WTC11 (cell line): ENCODE measurements at regions not wholly inside any gene's neighbourhood (a gene's known extent, or its start where the extent isn't known, plus 50 kb on each side); places are given as distances from the start of the nearest gene placed in this dataset.

Source experiments
- ATAC-seq: fragments of 200-7000 bp; cut with Tn5 transposase; 2 replicates; pipeline ENCODE4 v1.10.0; 2021; ENCODE audit warnings: mild to moderate bottlenecking, moderate library complexity
- CTCF ChIA-PET: fragments of 300-600 bp; sonication (Branson Sonifier 250); formaldehyde crosslinking; loops from one replicate; lab custom pipeline; 2021; ENCODE audit warnings: antibody characterized with exemption; lab: Charles Lee
- POLR2A ChIA-PET: fragments of 350-600 bp; sonication (Branson Sonifier 250); formaldehyde crosslinking; loops from one replicate; lab custom pipeline; 2021; ENCODE audit warnings: antibody characterized with exemption; lab: Charles Lee
- DNase-seq: peaks from one replicate; pipeline ENCODE4 v3.0.0; 2021; ENCODE audit warnings: low spot score
- H3K27ac Mint-ChIP-seq: 2 replicates; pipeline ENCODE4 v1.8.0; 2021; ENCODE audit warnings: mixed read lengths
- H3K27me3 Mint-ChIP-seq: 2 replicates; pipeline ENCODE4 v1.8.0; 2021; ENCODE audit warnings: low read depth, mild to moderate bottlenecking, moderate library complexity, mixed read lengths
- H3K36me3 Mint-ChIP-seq: 2 replicates; pipeline ENCODE4 v1.8.0; 2021; ENCODE audit warnings: mixed read lengths
- H3K4me1 Mint-ChIP-seq: 2 replicates; pipeline ENCODE4 v1.8.0; 2022; ENCODE audit warnings: mixed read lengths
- H3K4me3 Mint-ChIP-seq: 2 replicates; pipeline ENCODE4 v1.8.0; 2021; ENCODE audit warnings: mild to moderate bottlenecking, moderate library complexity, mixed read lengths
- H3K9me3 Mint-ChIP-seq: 2 replicates; pipeline ENCODE4 v1.8.0; 2021; ENCODE audit warnings: mixed read lengths
- CBFB ChIP-seq: sonication (generic); formaldehyde crosslinking; IDR thresholded peaks from 2 replicates; pipeline ENCODE4 v1.8.1; 2022; ENCODE audit warnings: mild to moderate bottlenecking, low read depth, missing genetic modification reagents
- CREB1 ChIP-seq: sonication (generic); formaldehyde crosslinking; IDR thresholded peaks from 2 replicates; pipeline ENCODE4 v1.8.0; 2023; ENCODE audit warnings: mild to moderate bottlenecking, missing genetic modification reagents
- EMX1 ChIP-seq: fragments of 250-450 bp; sonication (Bioruptor Pico); IDR thresholded peaks from 2 replicates; pipeline ENCODE4 v1.8.0; 2021; ENCODE audit warnings: mild to moderate bottlenecking
- ETV6 ChIP-seq: sonication (generic); formaldehyde crosslinking; IDR thresholded peaks from 2 replicates; pipeline ENCODE4 v1.8.1; 2022; ENCODE audit warnings: mild to moderate bottlenecking, missing genetic modification reagents
- FOXP1 ChIP-seq: sonication (generic); formaldehyde crosslinking; IDR thresholded peaks from 2 replicates; pipeline ENCODE4 v1.8.0; 2022; ENCODE audit warnings: missing genetic modification reagents, mild to moderate bottlenecking, moderate library complexity, borderline replicate concordance
- GTF2I ChIP-seq: fragments of 250-450 bp; sonication (Bioruptor Pico); conservative IDR thresholded peaks from 2 replicates; pipeline ENCODE4 v1.4.0; 2021; ENCODE audit warnings: mild to moderate bottlenecking
- HMGA2 ChIP-seq: fragments of 250-450 bp; sonication (Bioruptor Pico); IDR thresholded peaks from 2 replicates; pipeline ENCODE4 v1.4.0; 2021; ENCODE audit warnings: mild to moderate bottlenecking, moderate library complexity
- JAZF1 ChIP-seq: fragments of 250-450 bp; sonication (Bioruptor Pico); IDR thresholded peaks from 2 replicates; pipeline ENCODE4 v1.9.0; 2021; ENCODE audit warnings: moderate library complexity, mild to moderate bottlenecking, inconsistent platforms
- KAT7 ChIP-seq: sonication (generic); formaldehyde crosslinking; IDR thresholded peaks from 2 replicates; pipeline ENCODE4 v1.8.1; 2023; ENCODE audit warnings: missing genetic modification reagents, mild to moderate bottlenecking, borderline replicate concordance
- MYBL2 ChIP-seq: sonication (generic); formaldehyde crosslinking; IDR thresholded peaks from 2 replicates; pipeline ENCODE4 v1.8.1; 2023; ENCODE audit warnings: mild to moderate bottlenecking, moderate library complexity, missing genetic modification reagents
- NFATC4 ChIP-seq: fragments of 250-450 bp; sonication (Bioruptor Pico); IDR thresholded peaks from 2 replicates; pipeline ENCODE4 v1.9.0; 2021; ENCODE audit warnings: mild to moderate bottlenecking
- NFE2L1 ChIP-seq: sonication (generic); formaldehyde crosslinking; IDR thresholded peaks from 2 replicates; pipeline ENCODE4 v1.8.1; 2023; ENCODE audit warnings: missing genetic modification reagents
- NR2C2 ChIP-seq: sonication (generic); formaldehyde crosslinking; IDR thresholded peaks from 2 replicates; pipeline ENCODE4 v1.8.0; 2022; ENCODE audit warnings: mild to moderate bottlenecking, missing genetic modification reagents
- RELA ChIP-seq: sonication (generic); formaldehyde crosslinking; IDR thresholded peaks from 2 replicates; pipeline ENCODE4 v1.8.1; 2022; ENCODE audit warnings: missing genetic modification reagents, mild to moderate bottlenecking, borderline replicate concordance
- RORB ChIP-seq: fragments of 250-450 bp; sonication (Bioruptor Pico); IDR thresholded peaks from 2 replicates; pipeline ENCODE4 v1.9.0; 2021; ENCODE audit warnings: mild to moderate bottlenecking
- ZNF138 ChIP-seq: sonication (generic); formaldehyde crosslinking; conservative IDR thresholded peaks from 2 replicates; pipeline ENCODE4 v1.8.1; 2022; ENCODE audit warnings: mild to moderate bottlenecking, moderate library complexity, missing genetic modification reagents
- ZNF263 ChIP-seq: sonication (generic); formaldehyde crosslinking; IDR thresholded peaks from 2 replicates; pipeline ENCODE4 v1.8.1; 2022; ENCODE audit warnings: low read depth, mild to moderate bottlenecking, moderate library complexity, missing genetic modification reagents
- ZNF416 ChIP-seq: fragments of 250-450 bp; sonication (Bioruptor Pico); IDR thresholded peaks from 2 replicates; pipeline ENCODE4 v1.9.0; 2021; ENCODE audit warnings: mild to moderate bottlenecking, inconsistent platforms
- ZNF423 ChIP-seq: fragments of 250-450 bp; sonication (Bioruptor Pico); IDR thresholded peaks from 2 replicates; pipeline ENCODE4 v2.1.2; 2022; ENCODE audit warnings: mild to moderate bottlenecking, moderate library complexity
- ZNF671 ChIP-seq: fragments of 250-450 bp; sonication (Bioruptor Pico); IDR thresholded peaks from 2 replicates; pipeline ENCODE4 v1.8.0; 2021; ENCODE audit warnings: mild to moderate bottlenecking
- TF ChIP-seq, protein P1 (sequence below): sonication (generic); formaldehyde crosslinking; IDR thresholded peaks from 2 replicates; pipeline ENCODE4 v1.8.1; 2023; ENCODE audit warnings: mild to moderate bottlenecking, moderate library complexity, missing genetic modification reagents
- TF ChIP-seq, protein P2 (sequence below): sonication (generic); formaldehyde crosslinking; IDR thresholded peaks from 2 replicates; pipeline ENCODE4 v1.8.1; 2023; ENCODE audit warnings: mild to moderate bottlenecking, missing genetic modification reagents
- TF ChIP-seq, protein P3 (sequence below): fragments of 250-450 bp; sonication (Bioruptor Pico); IDR thresholded peaks from 2 replicates; pipeline ENCODE4 v1.9.0; 2021; ENCODE audit warnings: mild to moderate bottlenecking
- TF ChIP-seq, protein P4 (sequence below): sonication (generic); formaldehyde crosslinking; IDR thresholded peaks from 2 replicates; pipeline ENCODE4 v1.8.1; 2022; ENCODE audit warnings: low read depth, mild to moderate bottlenecking, moderate library complexity, missing genetic modification reagents, borderline replicate concordance
- TF ChIP-seq, protein P5 (sequence below): sonication (generic); formaldehyde crosslinking; IDR thresholded peaks from 2 replicates; pipeline ENCODE4 v1.8.1; 2022; ENCODE audit warnings: mild to moderate bottlenecking, moderate library complexity, missing genetic modification reagents

DNA sequence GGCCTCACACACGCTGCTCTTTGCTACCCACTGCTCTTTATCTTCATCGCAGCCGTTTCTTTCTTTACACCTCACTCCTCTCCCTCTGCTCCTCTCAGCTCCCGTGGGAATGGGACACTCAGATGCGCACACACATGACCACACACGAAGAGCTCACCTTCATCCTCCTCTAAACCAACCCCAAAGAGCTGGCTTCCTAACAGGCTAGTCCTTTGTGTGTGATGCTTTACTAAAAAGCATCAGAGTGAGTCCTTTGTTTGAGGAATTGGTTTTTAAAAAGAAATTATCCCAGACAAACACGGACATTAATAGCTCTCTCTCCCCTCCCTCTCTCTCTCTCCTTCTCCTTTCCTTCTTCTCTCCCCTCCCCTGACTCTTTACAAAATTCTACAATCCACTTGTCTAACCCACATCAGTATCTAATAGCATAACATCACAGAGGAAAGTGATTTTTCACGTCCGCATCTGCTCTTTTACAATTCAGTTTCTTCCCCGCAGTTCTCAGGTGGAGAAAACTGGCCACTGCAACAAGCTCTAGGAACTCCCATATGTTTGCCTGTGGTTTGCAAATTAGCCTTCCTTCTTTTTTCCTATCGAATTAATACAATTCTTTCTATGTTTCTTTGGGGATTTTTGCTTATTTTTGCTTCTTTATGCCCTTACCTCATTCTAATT is 306.8 kb upstream of the CNR1 start:
- Mint-ChIP-seq H3K9me3 (peaks cover 23% of the 10 kb centered on the region), H3K36me3 (peaks cover 14% of the 10 kb centered on the region)
- TF ChIP-seq NFE2L1 (CRISPR knock-in tag) = no peak
- TF ChIP-seq, protein P1, sequence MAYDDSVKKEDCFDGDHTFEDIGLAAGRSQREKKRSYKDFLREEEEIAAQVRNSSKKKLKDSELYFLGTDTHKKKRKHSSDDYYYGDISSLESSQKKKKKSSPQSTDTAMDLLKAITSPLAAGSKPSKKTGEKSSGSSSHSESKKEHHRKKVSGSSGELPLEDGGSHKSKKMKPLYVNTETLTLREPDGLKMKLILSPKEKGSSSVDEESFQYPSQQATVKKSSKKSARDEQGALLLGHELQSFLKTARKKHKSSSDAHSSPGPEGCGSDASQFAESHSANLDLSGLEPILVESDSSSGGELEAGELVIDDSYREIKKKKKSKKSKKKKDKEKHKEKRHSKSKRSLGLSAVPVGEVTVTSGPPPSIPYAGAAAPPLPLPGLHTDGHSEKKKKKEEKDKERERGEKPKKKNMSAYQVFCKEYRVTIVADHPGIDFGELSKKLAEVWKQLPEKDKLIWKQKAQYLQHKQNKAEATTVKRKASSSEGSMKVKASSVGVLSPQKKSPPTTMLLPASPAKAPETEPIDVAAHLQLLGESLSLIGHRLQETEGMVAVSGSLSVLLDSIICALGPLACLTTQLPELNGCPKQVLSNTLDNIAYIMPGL (CRISPR knock-in tag) = no peak
- TF ChIP-seq, protein P2, sequence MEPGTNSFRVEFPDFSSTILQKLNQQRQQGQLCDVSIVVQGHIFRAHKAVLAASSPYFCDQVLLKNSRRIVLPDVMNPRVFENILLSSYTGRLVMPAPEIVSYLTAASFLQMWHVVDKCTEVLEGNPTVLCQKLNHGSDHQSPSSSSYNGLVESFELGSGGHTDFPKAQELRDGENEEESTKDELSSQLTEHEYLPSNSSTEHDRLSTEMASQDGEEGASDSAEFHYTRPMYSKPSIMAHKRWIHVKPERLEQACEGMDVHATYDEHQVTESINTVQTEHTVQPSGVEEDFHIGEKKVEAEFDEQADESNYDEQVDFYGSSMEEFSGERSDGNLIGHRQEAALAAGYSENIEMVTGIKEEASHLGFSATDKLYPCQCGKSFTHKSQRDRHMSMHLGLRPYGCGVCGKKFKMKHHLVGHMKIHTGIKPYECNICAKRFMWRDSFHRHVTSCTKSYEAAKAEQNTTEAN (CRISPR knock-in tag) = no peak
- no peak for TF ChIP-seq ETV6 (CRISPR knock-in tag)
- no peak for TF ChIP-seq HMGA2 (CRISPR knock-in tag)
- TF ChIP-seq JAZF1 (CRISPR knock-in tag) = no peak
- no peak for TF ChIP-seq GTF2I (CRISPR knock-in tag)
- TF ChIP-seq RELA (CRISPR knock-in tag) = no peak
- TF ChIP-seq, protein P3, sequence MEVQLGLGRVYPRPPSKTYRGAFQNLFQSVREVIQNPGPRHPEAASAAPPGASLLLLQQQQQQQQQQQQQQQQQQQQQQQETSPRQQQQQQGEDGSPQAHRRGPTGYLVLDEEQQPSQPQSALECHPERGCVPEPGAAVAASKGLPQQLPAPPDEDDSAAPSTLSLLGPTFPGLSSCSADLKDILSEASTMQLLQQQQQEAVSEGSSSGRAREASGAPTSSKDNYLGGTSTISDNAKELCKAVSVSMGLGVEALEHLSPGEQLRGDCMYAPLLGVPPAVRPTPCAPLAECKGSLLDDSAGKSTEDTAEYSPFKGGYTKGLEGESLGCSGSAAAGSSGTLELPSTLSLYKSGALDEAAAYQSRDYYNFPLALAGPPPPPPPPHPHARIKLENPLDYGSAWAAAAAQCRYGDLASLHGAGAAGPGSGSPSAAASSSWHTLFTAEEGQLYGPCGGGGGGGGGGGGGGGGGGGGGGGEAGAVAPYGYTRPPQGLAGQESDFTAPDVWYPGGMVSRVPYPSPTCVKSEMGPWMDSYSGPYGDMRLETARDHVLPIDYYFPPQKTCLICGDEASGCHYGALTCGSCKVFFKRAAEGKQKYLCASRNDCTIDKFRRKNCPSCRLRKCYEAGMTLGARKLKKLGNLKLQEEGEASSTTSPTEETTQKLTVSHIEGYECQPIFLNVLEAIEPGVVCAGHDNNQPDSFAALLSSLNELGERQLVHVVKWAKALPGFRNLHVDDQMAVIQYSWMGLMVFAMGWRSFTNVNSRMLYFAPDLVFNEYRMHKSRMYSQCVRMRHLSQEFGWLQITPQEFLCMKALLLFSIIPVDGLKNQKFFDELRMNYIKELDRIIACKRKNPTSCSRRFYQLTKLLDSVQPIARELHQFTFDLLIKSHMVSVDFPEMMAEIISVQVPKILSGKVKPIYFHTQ (CRISPR knock-in tag) = no peak
- no peak for TF ChIP-seq ZNF671
- TF ChIP-seq KAT7 = no peak
- no peak for TF ChIP-seq FOXP1 (CRISPR knock-in tag)
- no peak for TF ChIP-seq CREB1 (CRISPR knock-in tag)
- TF ChIP-seq, protein P4, sequence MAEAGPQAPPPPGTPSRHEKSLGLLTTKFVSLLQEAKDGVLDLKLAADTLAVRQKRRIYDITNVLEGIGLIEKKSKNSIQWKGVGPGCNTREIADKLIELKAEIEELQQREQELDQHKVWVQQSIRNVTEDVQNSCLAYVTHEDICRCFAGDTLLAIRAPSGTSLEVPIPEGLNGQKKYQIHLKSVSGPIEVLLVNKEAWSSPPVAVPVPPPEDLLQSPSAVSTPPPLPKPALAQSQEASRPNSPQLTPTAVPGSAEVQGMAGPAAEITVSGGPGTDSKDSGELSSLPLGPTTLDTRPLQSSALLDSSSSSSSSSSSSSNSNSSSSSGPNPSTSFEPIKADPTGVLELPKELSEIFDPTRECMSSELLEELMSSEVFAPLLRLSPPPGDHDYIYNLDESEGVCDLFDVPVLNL (CRISPR knock-in tag) = no peak
- TF ChIP-seq, all 79 proteins: peak for 0
- CTCF ChIA-PET = no interaction called here
- H3K4me3 Mint-ChIP-seq = no peak overlapping the region
- DNase-seq (no peak), ATAC-seq (peak; percentile 38)
- no peak overlapping the region; the same call in 1 of the 2 replicates for H3K27ac Mint-ChIP-seq
- peaks cover 6% of the 10 kb centered on the region for H3K4me1 Mint-ChIP-seq
- POLR2A ChIA-PET = no interaction called here
- peaks cover 7% of the 10 kb centered on the region for H3K27me3 Mint-ChIP-seq

DNA sequence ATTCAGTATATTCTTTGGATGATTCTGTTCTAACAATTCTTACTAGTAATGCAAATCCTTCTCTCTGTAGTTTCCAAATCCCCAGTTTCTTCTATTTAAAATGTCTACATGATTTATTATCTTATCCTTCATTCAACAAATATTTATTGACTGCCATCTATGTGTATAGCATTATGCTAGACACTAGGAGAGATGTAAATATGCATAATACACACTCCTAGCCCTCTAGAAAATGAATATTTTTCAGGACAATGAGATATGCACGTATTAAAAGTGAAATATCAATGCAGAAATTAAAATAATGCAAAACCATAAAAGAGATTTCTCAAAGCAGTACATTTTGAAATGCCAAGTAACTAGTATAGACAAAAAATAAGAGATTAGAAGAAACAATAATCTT is 293.5 kb upstream of the CNR1 start:
- no peak overlapping the region for H3K27ac Mint-ChIP-seq
- H3K4me1 Mint-ChIP-seq = no peaks in the 10 kb centered on the region
- no peak for TF ChIP-seq ZNF263 (CRISPR knock-in tag)
- no peak for TF ChIP-seq CREB1 (CRISPR knock-in tag)
- no peak for TF ChIP-seq MYBL2 (CRISPR knock-in tag)
- no peak for TF ChIP-seq RORB (CRISPR knock-in tag)
- TF ChIP-seq NFATC4 (CRISPR knock-in tag) = no peak
- TF ChIP-seq, protein P4 (CRISPR knock-in tag) = no peak
- no peak for TF ChIP-seq ZNF138
- no peak for TF ChIP-seq ZNF423 (CRISPR knock-in tag)
- TF ChIP-seq ZNF416 (CRISPR knock-in tag) = no peak
- no peak for TF ChIP-seq CBFB (CRISPR knock-in tag)
- TF ChIP-seq, protein P5, sequence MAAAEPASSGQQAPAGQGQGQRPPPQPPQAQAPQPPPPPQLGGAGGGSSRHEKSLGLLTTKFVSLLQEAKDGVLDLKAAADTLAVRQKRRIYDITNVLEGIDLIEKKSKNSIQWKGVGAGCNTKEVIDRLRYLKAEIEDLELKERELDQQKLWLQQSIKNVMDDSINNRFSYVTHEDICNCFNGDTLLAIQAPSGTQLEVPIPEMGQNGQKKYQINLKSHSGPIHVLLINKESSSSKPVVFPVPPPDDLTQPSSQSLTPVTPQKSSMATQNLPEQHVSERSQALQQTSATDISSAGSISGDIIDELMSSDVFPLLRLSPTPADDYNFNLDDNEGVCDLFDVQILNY (CRISPR knock-in tag) = no peak
- TF ChIP-seq EMX1 (CRISPR knock-in tag) = no peak
- no peak for TF ChIP-seq NR2C2 (CRISPR knock-in tag)
- no peak for TF ChIP-seq RELA (CRISPR knock-in tag)

More for the DNA sequence above, 293.5 kb upstream of the CNR1 start:
- Mint-ChIP-seq H3K9me3 (peaks cover 9% of the 10 kb centered on the region), H3K27me3 (no peaks in the 10 kb centered on the region), H3K4me3 (no peak overlapping the region), H3K36me3 (no peaks in the 10 kb centered on the region)
- ChIA-PET POLR2A (no interaction called here), CTCF (no interaction called here)
- ATAC-seq = no peak
- DNase-seq = no peak
